Thymus (tissue), 11 donors: ENCODE measurements at regions not wholly inside any gene's neighbourhood (a gene's known extent, or its start where the extent isn't known, plus 50 kb on each side); places are given as distances from the start of the nearest gene placed in this dataset.

ENCODE experiments used
- DNase-seq, 9 donors: peaks; one replicate each; pipeline ENCODE4 v3.0.0-alpha.2; 2013; ENCODE audit warnings: low spot score in 9 of 9, low read depth in 6 of 9, missing footprints in 1 of 9
- H3K27ac ChIP-seq, 2 donors: one replicate each; pipeline ENCODE4 v1.5.1; 2013; ENCODE audit warnings: control low read depth in 1 of 2, low read depth in 1 of 2, low read length in 1 of 2, mild to moderate bottlenecking in 1 of 2, moderate library complexity in 1 of 2
- H3K27me3 ChIP-seq, 2 donors: one replicate each; pipeline ENCODE4 v1.5.1; 2013; ENCODE audit warnings: low read length in 1 of 2; ENCODE audit not compliant: control insufficient read depth in 2 of 2, insufficient read depth in 1 of 2
- H3K36me3 ChIP-seq, 2 donors: one replicate each; pipeline ENCODE4 v1.5.1; 2013; ENCODE audit warnings: low read length in 1 of 2, mild to moderate bottlenecking in 1 of 2, moderate library complexity in 1 of 2; ENCODE audit not compliant: control insufficient read depth in 2 of 2, insufficient read depth in 2 of 2
- H3K4me1 ChIP-seq, 2 donors: one replicate each; pipeline ENCODE4 v1.5.1; 2013; ENCODE audit warnings: low read length in 2 of 2; ENCODE audit not compliant: control insufficient read depth in 2 of 2, insufficient read depth in 2 of 2
- H3K4me3 ChIP-seq, 2 donors: one replicate each; pipeline ENCODE4 v1.5.1; 2013; ENCODE audit warnings: low read length in 2 of 2, control low read depth in 1 of 2, mild to moderate bottlenecking in 1 of 2
- H3K9me3 ChIP-seq, 2 donors: one replicate each; pipeline ENCODE4 v1.5.1; 2013; ENCODE audit warnings: low read length in 1 of 2, mild to moderate bottlenecking in 1 of 2; ENCODE audit not compliant: control insufficient read depth in 2 of 2, insufficient read depth in 1 of 2
- WGBS: extraction: QIAGEN DNeasy Blood & Tissue Kit; methylation state at CpG from one replicate; pipeline ENCODE4 v1.1.7; 2013; 5-methylcytosine and 5-hydroxymethylcytosine counted together
- donor health status: healthy.

DNA sequence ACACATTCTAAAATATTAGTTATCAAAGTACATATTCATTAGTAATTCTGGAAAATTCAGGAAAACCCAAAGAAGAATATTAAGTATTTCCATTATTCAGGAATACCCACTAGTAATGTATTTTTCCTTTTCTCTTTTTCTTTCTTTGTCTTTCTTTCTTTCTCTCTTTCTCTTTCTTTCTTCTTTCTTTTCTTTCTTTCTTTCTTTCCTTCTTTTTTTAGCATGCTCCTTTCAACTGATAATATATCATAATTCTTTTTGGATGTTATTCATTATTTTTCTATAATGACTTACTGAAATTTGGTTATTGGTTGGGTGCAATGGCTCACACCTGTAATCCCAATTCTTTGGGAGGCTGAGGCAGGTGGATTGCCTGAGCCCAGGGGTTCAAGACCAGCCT lies 175.6 kb upstream of the RAB4A start:
- no peaks in the 10 kb centered on the region for H3K36me3 ChIP-seq
- H3K27ac ChIP-seq, result no peak overlapping the region
- no peak overlapping the region for H3K4me3 ChIP-seq
- no peak for DNase-seq
- no peaks in the 10 kb centered on the region for H3K27me3 ChIP-seq
- H3K4me1 ChIP-seq, result peaks cover 7 to 45% of the 10 kb centered on the region in 2 donors
- peaks cover 0 to 7% of the 10 kb centered on the region in 2 donors for H3K9me3 ChIP-seq

- Histone ChIP-seq H3K4me1 (peaks cover 7 to 35% of the 10 kb centered on the region in 2 donors), H3K27ac (no peak overlapping the region), H3K36me3 (no peaks in the 10 kb centered on the region), H3K9me3 (peaks cover 0 to 7% of the 10 kb centered on the region in 2 donors), H3K4me3 (no peak overlapping the region), H3K27me3 (no peaks in the 10 kb centered on the region)
- DNase-seq, result no peak
- 95% methylated on average over 7 of the region's 7 CpGs for WGBS
Measured at GRCh38 chr1:229097356-229097755, 173.6 kb upstream of the RAB4A start.

- DNase-seq, result no peak
- H3K4me3 ChIP-seq, result no peak overlapping the region
- H3K9me3 ChIP-seq, result peaks cover 0 to 7% of the 10 kb centered on the region in 2 donors
- no peaks in the 10 kb centered on the region for H3K27me3 ChIP-seq
- no peaks in the 10 kb centered on the region for H3K36me3 ChIP-seq
- peaks cover 0 to 25% of the 10 kb centered on the region in 2 donors for H3K4me1 ChIP-seq
- no peak overlapping the region for H3K27ac ChIP-seq
Measured at GRCh38 chr1:229098361-229098760, 172.6 kb upstream of the RAB4A start.

GRCh38 chr1:229098903-229099578 lies 171.9 kb upstream of the RAB4A start:
- no peak for DNase-seq
- WGBS, result 94% methylated on average over 8 of the region's 8 CpGs
- H3K4me3 ChIP-seq, result no peak overlapping the region
- no peaks in the 10 kb centered on the region for H3K27me3 ChIP-seq
- no peak overlapping the region for H3K27ac ChIP-seq
- H3K4me1 ChIP-seq, result peaks cover 0 to 18% of the 10 kb centered on the region in 2 donors
- peaks cover 0 to 7% of the 10 kb centered on the region in 2 donors for H3K9me3 ChIP-seq
- no peaks in the 10 kb centered on the region for H3K36me3 ChIP-seq

DNA sequence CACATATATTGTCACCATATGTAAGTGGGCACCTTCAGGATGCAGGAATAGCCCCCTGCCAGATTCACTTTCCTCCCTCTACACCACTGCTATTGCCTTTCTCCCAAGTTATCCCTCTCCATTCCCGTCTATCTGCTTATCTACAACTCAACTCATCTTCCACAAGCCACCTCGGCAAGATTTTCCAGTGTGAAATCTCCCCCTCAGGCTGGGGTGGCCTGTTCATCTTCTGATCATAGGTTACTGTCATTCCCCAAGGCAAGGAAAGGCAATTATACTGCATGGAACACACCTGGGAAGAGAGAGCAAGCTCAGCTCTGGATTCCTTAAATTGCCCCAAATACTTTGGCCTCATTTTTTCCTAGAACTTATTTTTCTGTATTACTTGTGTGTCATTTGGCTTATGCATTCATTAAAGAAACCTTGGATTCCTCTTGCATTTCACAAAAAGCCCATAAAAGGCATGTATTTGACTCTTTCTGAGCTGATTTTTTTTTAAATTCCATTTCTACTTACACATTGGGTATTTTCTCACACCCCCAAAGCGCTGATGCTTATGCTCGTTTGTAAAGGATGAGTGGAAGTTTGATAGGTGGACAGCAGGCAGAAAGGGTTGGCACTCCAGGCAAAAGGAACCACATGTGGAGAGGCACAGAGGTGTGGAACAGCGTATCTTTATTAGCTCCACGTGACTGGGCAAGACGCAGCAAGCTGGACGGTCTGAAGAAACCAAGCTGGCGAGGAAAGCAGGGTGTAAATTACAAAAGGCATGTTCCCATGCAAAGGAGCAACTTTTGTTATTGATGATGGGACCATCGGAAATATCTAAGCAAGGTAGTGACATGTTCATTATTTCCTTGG lies 169.7 kb upstream of the RAB4A start:
- Histone ChIP-seq H3K4me1 (peaks cover 5 to 23% of the 10 kb centered on the region in 2 donors), H3K9me3 (peaks cover 0 to 6% of the 10 kb centered on the region in 2 donors), H3K36me3 (no peaks in the 10 kb centered on the region), H3K27me3 (no peaks in the 10 kb centered on the region), H3K27ac (no peak overlapping the region), H3K4me3 (no peak overlapping the region)
- DNase-seq, result no peak
- WGBS, result 97% methylated on average over 10 of the region's 10 CpGs

DNA sequence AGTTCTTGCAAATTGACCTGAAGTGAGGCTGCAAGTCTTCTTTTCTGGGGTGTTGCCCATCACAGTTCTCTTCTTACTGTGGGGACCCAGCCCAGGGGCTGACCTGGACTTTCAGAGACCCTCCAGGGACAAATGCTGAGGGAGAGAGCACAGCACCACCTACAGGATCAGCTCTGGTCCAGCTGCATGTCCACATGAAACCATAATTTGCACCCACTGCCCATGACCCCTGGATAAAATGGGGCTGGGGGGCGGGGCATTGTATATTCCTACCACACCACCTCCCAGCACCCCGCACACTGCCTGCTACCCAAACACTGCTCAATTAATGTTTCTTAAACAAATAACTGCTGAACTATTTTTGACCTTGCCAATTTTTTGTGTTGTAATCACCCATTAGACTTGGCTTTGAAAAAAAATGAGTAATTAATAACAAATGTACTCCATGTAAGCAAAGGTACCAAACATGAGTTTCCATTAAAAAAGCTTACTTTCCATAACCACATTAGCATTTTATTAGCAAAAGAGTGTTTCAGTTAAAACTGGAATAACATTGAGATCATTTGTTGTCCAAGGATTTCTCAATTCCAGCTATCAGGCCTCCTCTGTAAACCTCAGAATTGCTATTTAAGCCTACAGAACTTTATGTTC lies 168.0 kb upstream of the RAB4A start:
- WGBS, result over 99% methylated on average over 2 of the region's 2 CpGs
- DNase-seq, result no peak

GRCh38 chr1:229104654-229105053 lies 166.3 kb upstream of the RAB4A start:
- Histone ChIP-seq H3K36me3 (no peaks in the 10 kb centered on the region), H3K4me3 (no peak overlapping the region), H3K9me3 (peaks cover 0 to 6% of the 10 kb centered on the region in 2 donors), H3K4me1 (peaks cover 19 to 46% of the 10 kb centered on the region in 2 donors), H3K27ac (no peak overlapping the region), H3K27me3 (no peaks in the 10 kb centered on the region)
- no peak for DNase-seq
- 85% methylated on average over 2 of the region's 2 CpGs for WGBS

More for the DNA sequence above, 168.0 kb upstream of the RAB4A start:
- Histone ChIP-seq H3K4me3 (no peak overlapping the region), H3K27me3 (no peaks in the 10 kb centered on the region), H3K4me1 (peaks cover 19 to 29% of the 10 kb centered on the region in 2 donors), H3K36me3 (no peaks in the 10 kb centered on the region), H3K9me3 (peaks cover 0 to 6% of the 10 kb centered on the region in 2 donors), H3K27ac (no peak overlapping the region)

- Histone ChIP-seq H3K9me3 (peaks cover 0 to 6% of the 10 kb centered on the region in 2 donors), H3K27ac (no peak overlapping the region), H3K36me3 (no peaks in the 10 kb centered on the region), H3K4me1 (peaks cover 19 to 49% of the 10 kb centered on the region in 2 donors), H3K4me3 (no peak overlapping the region), H3K27me3 (no peaks in the 10 kb centered on the region)
- WGBS, result 98% methylated on average over 3 of the region's 3 CpGs
- no peak for DNase-seq
Measured at GRCh38 chr1:229105109-229105508, 165.8 kb upstream of the RAB4A start.
